ENCODE measurements at regions not wholly inside any gene's neighbourhood (a gene's known extent, or its start where the extent isn't known, plus 50 kb on each side); places are given as distances from the start of the nearest gene placed in this dataset.

DNA sequence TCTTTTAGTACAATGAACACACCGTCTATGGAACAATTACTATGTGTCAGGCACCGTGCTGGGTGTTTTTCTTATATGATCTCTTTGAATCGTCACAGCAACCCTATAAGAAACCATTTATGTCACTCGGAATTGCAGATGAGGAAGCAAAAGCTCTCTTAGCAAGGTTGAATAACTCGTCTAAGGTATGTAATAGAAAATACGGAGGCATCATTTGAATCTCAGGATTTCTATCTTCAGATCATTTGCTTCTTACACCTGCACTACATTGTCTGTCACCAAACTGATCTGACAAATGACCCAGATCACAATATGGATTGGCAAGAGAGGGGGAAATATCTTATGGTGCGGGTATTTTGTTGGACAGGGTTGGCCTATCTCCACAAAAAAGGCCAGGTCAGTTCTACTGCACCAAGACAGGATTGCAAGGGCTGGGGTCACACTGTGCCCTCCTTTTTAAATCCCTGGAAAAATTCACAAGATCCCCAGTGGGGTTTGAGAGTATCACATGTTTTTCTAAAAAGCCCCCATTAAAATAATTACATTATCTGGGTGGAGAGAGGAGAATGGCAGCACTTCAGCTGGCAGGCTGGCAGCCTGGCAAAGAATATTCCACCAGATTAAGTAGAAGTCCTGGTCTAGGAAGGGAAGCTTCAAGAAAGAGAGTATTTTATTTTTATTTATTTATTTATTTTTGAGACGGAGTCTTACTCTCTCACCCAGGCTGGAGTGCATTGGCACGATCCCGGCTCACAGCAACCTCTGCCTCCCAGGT is 110.7 kb upstream of the CLMP start:
- TF ChIP-seq CTCF (IDR thresholded peaks at IDR 0.05; ENCODE audit: low read depth, low read length), result no peak
- no peak for TF ChIP-seq POLR2A (IDR thresholded peaks at IDR 0.05; ENCODE audit: extremely low read depth, insufficient read length)

Measured in NB4 (cell line).